SK-N-SH treated with all-trans-retinoic acid at 6 μM for 48 hours (cell line): ENCODE measurements at regions not wholly inside any gene's neighbourhood (a gene's known extent, or its start where the extent isn't known, plus 50 kb on each side); places are given as distances from the start of the nearest gene placed in this dataset.
"Not testable (repeated sequence)": the region's sequence is repeated elsewhere in the genome, so short reads cannot be mapped to it uniquely, and the experiment has no call there.

Experiments used
- ATAC-seq: fragments of 200-7000 bp; cut with Tn5 transposase; 3 replicates; pipeline ENCODE4 v1.9.1; 2020; ENCODE audit warnings: mild to moderate bottlenecking, moderate library complexity
- ARNTL ChIP-seq: fragments of 450-650 bp; formaldehyde crosslinking; IDR thresholded peaks from 2 replicates; pipeline ENCODE4 v1.5.0; 2020; ENCODE audit warnings: low read depth, mild to moderate bottlenecking, moderate library complexity, borderline replicate concordance
- BACH2 ChIP-seq: fragments of 250-450 bp; sonication (Bioruptor Pico); IDR thresholded peaks from 2 replicates; pipeline ENCODE4 v1.9.0; 2021; ENCODE audit warnings: mild to moderate bottlenecking, borderline replicate concordance
- CREB5 ChIP-seq: fragments of 250-450 bp; sonication (Bioruptor Pico); IDR thresholded peaks from 2 replicates; pipeline ENCODE4 v1.5.1; 2020; ENCODE audit warnings: low read depth, mild to moderate bottlenecking, moderate library complexity
- CSDC2 ChIP-seq: fragments of 250-450 bp; sonication (Bioruptor Pico); IDR thresholded peaks from 2 replicates; pipeline ENCODE4 v1.5.0; 2020; ENCODE audit warnings: mild to moderate bottlenecking, moderate library complexity
- CSRNP3 ChIP-seq: fragments of 250-450 bp; sonication (Bioruptor Pico); IDR thresholded peaks from 2 replicates; pipeline ENCODE4 v1.5.1; 2021; ENCODE audit warnings: mild to moderate bottlenecking, moderate library complexity
- ESRRG ChIP-seq: fragments of 250-450 bp; sonication (Bioruptor Pico); IDR thresholded peaks from 2 replicates; pipeline ENCODE4 v1.6.1; 2021; ENCODE audit warnings: mild to moderate bottlenecking
- GLIS3 ChIP-seq: fragments of 250-450 bp; sonication (Bioruptor Pico); IDR thresholded peaks from 2 replicates; pipeline ENCODE4 v1.5.0; 2020; ENCODE audit warnings: mild to moderate bottlenecking, moderate library complexity
- OSR1 ChIP-seq: fragments of 250-450 bp; sonication (Bioruptor Pico); IDR thresholded peaks from 2 replicates; pipeline ENCODE4 v1.8.0; 2022; ENCODE audit warnings: moderate library complexity, mild to moderate bottlenecking, inconsistent platforms
- PATZ1 ChIP-seq: fragments of 250-450 bp; sonication (Bioruptor Pico); IDR thresholded peaks from 2 replicates; pipeline ENCODE4 v1.8.0; 2020; ENCODE audit warnings: mild to moderate bottlenecking, moderate library complexity, borderline replicate concordance
- POU6F1 ChIP-seq: fragments of 250-450 bp; sonication (Bioruptor Pico); IDR thresholded peaks from 2 replicates; pipeline ENCODE4 v1.8.0; 2021; ENCODE audit warnings: low read depth, mild to moderate bottlenecking, moderate library complexity, borderline replicate concordance
- PPARA ChIP-seq: fragments of 250-450 bp; sonication (Bioruptor Pico); IDR thresholded peaks from 2 replicates; pipeline ENCODE4 v1.5.0; 2020; ENCODE audit warnings: mild to moderate bottlenecking, borderline replicate concordance
- RARB ChIP-seq: fragments of 250-450 bp; sonication (Bioruptor Pico); IDR thresholded peaks from 2 replicates; pipeline ENCODE4 v1.8.0; 2021; ENCODE audit warnings: mild to moderate bottlenecking, moderate library complexity
- SNAI2 ChIP-seq: fragments of 250-450 bp; sonication (Bioruptor Pico); IDR thresholded peaks from 2 replicates; pipeline ENCODE4 v1.5.0; 2020; ENCODE audit warnings: mild to moderate bottlenecking, moderate library complexity
- TCF4 ChIP-seq: fragments of 250-450 bp; sonication (Bioruptor Pico); IDR thresholded peaks from 2 replicates; pipeline ENCODE4 v1.8.0; 2021; ENCODE audit warnings: mild to moderate bottlenecking, moderate library complexity, borderline replicate concordance
- TOX ChIP-seq: fragments of 250-450 bp; sonication (Bioruptor Pico); IDR thresholded peaks from 2 replicates; pipeline ENCODE4 v1.8.0; 2021; ENCODE audit warnings: mild to moderate bottlenecking, moderate library complexity, borderline replicate concordance
- TSHZ2 ChIP-seq: fragments of 250-450 bp; sonication (Bioruptor Pico); IDR thresholded peaks from 2 replicates; pipeline ENCODE4 v1.5.0; 2020; ENCODE audit warnings: mild to moderate bottlenecking, moderate library complexity
- ZC3H10 ChIP-seq: fragments of 250-450 bp; sonication (Bioruptor Pico); IDR thresholded peaks from 2 replicates; pipeline ENCODE4 v1.5.1; 2021; ENCODE audit warnings: mild to moderate bottlenecking, moderate library complexity
- ZFP30 ChIP-seq: fragments of 450-650 bp; formaldehyde crosslinking; IDR thresholded peaks from 2 replicates; pipeline ENCODE4 v1.5.0; 2022; ENCODE audit warnings: mild to moderate bottlenecking, moderate library complexity
- ZNF565 ChIP-seq: fragments of 450-650 bp; formaldehyde crosslinking; conservative IDR thresholded peaks from 2 replicates; pipeline ENCODE4 v1.5.0; 2020; ENCODE audit warnings: low read depth, mild to moderate bottlenecking, moderate library complexity
- ZNF70 ChIP-seq: fragments of 450-650 bp; formaldehyde crosslinking; IDR thresholded peaks from 2 replicates; pipeline ENCODE4 v1.5.0; 2020; ENCODE audit warnings: mild to moderate bottlenecking, moderate library complexity
- ZNF8 ChIP-seq: fragments of 450-650 bp; formaldehyde crosslinking; IDR thresholded peaks from 2 replicates; pipeline ENCODE4 v1.5.0; 2020; ENCODE audit warnings: mild to moderate bottlenecking, moderate library complexity

- ATAC-seq = no peak
- TF ChIP-seq CSDC2 (CRISPR knock-in tag) (no peak), OSR1 (no peak), ZC3H10 (no peak), PATZ1 (no peak), ZNF565 (no peak), ZNF70 (CRISPR knock-in tag) (no peak), POU6F1 (CRISPR knock-in tag) (no peak), RARB (CRISPR knock-in tag) (no peak), ARNTL (CRISPR knock-in tag) (no peak), PPARA (CRISPR knock-in tag) (no peak), CREB5 (no peak), ZNF8 (no peak), TOX (CRISPR knock-in tag) (no peak)
These were observed 212.1 kb downstream of the CDRT15L2 start for GRCh38 chr17:20791626-20792025.

- not testable (repeated sequence) for ATAC-seq
These were observed 215.0 kb downstream of the CDRT15L2 start for GRCh38 chr17:20794532-20794931.

GRCh38 chr17:20797292-20797691 lies 217.8 kb downstream of the CDRT15L2 start:
- no peak for ATAC-seq
- TF ChIP-seq TSHZ2 (CRISPR knock-in tag) = no peak
- TF ChIP-seq PATZ1 = no peak
- TF ChIP-seq ZNF8 = no peak
- TF ChIP-seq CSRNP3 = no peak
- TF ChIP-seq ESRRG (CRISPR knock-in tag) = no peak
- no peak for TF ChIP-seq CSDC2 (CRISPR knock-in tag)
- TF ChIP-seq OSR1 = no peak
- TF ChIP-seq ARNTL (CRISPR knock-in tag) = no peak

- ATAC-seq = no peak
- TF ChIP-seq BACH2 (CRISPR knock-in tag) = no peak
- TF ChIP-seq ZFP30 (CRISPR knock-in tag) = no peak
- no peak for TF ChIP-seq SNAI2
- TF ChIP-seq CSDC2 (CRISPR knock-in tag) = no peak
- TF ChIP-seq TCF4 (CRISPR knock-in tag) = no peak
- no peak for TF ChIP-seq CREB5
- TF ChIP-seq ZNF565 = no peak
- no peak for TF ChIP-seq GLIS3 (CRISPR knock-in tag)
- no peak for TF ChIP-seq PATZ1
- TF ChIP-seq TOX (CRISPR knock-in tag) = no peak
- TF ChIP-seq OSR1 = no peak
- no peak for TF ChIP-seq ARNTL (CRISPR knock-in tag)
These were observed 220.6 kb downstream of the CDRT15L2 start for GRCh38 chr17:20800146-20800545.
